ENCODE measurements at regions not wholly inside any gene's neighbourhood (a gene's known extent, or its start where the extent isn't known, plus 50 kb on each side); places are given as distances from the start of the nearest gene placed in this dataset.

DNA sequence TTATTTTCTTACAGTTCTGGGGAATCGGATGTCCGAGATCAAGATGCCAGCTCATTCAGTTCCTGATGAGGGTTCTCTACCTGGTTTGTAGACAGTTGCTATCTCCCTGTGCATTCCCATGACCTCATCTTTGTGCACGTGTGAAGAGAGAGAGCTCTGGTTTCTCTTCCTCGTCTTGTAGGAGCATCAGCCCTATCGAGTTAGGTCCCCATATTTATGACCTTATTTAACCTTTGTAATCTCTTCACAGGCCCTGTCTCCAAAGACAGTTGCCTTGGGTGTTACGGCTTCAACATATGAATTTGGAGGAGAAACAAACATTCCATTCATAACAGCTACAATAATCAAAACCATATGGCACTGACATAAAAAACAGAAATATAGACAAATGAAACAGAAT, 455.3 kb downstream of the HACE1 start:
- TF ChIP-seq, protein P1, sequence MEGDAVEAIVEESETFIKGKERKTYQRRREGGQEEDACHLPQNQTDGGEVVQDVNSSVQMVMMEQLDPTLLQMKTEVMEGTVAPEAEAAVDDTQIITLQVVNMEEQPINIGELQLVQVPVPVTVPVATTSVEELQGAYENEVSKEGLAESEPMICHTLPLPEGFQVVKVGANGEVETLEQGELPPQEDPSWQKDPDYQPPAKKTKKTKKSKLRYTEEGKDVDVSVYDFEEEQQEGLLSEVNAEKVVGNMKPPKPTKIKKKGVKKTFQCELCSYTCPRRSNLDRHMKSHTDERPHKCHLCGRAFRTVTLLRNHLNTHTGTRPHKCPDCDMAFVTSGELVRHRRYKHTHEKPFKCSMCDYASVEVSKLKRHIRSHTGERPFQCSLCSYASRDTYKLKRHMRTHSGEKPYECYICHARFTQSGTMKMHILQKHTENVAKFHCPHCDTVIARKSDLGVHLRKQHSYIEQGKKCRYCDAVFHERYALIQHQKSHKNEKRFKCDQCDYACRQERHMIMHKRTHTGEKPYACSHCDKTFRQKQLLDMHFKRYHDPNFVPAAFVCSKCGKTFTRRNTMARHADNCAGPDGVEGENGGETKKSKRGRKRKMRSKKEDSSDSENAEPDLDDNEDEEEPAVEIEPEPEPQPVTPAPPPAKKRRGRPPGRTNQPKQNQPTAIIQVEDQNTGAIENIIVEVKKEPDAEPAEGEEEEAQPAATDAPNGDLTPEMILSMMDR (IDR thresholded peaks at IDR 0.05) = no peak
- TF ChIP-seq POLR2A (IDR thresholded peaks at IDR 0.05) = no peak
- no peak for TF ChIP-seq POLR2AphosphoS5 (IDR thresholded peaks at IDR 0.05)
